PC-9 (cell line): ENCODE measurements at regions not wholly inside any gene's neighbourhood (a gene's known extent, or its start where the extent isn't known, plus 50 kb on each side); places are given as distances from the start of the nearest gene placed in this dataset.

Experiments used
- BruUV-seq: library from RNA; stranded (reverse); fragments of 400-500 nt; replicated peaks from 2 replicates; lab custom pipeline; 2021; lab: Mats Ljungman, UMichigan
- CTCF ChIA-PET: fragments of 300-600 bp; sonication (Branson Sonifier 250); formaldehyde crosslinking; loops from one replicate; lab custom pipeline; 2022; ENCODE audit warnings: antibody characterized with exemption; lab: Charles Lee
- POLR2A ChIA-PET: fragments of 300-600 bp; sonication (Branson Sonifier 250); formaldehyde crosslinking; loops from one replicate; lab custom pipeline; 2022; ENCODE audit warnings: antibody characterized with exemption; ENCODE audit not compliant: unreplicated experiment; lab: Charles Lee
- DNase-seq, 2 experiments: peaks; one replicate each; pipeline versions ENCODE4 v3.0.0 to v3.0.0-alpha.2; 2015 to 2022; ENCODE audit warnings: mixed read lengths in 1 of 2
- H2AFZ ChIP-seq: fragments of 200-600 bp; sonication (generic); 2 replicates; pipeline ENCODE4 v1.8.1; 2017; ENCODE audit warnings: antibody characterized with exemption
- H3F3A ChIP-seq: fragments of 200-600 bp; sonication (generic); 2 replicates; pipeline ENCODE4 v1.8.1; 2017; ENCODE audit warnings: antibody characterized with exemption, mild to moderate bottlenecking, low read depth; ENCODE audit not compliant: insufficient read depth
- H3K27ac ChIP-seq: fragments of 200-600 bp; sonication (generic); 2 replicates; pipeline ENCODE4 v1.6.1; 2016; ENCODE audit warnings: mixed run types
- H3K27me3 ChIP-seq: fragments of 200-600 bp; sonication (generic); 2 replicates; pipeline ENCODE4 v1.6.1; 2016; ENCODE audit warnings: low read depth, mixed run types; ENCODE audit not compliant: insufficient read depth
- H3K36me3 ChIP-seq: fragments of 200-600 bp; sonication (generic); 2 replicates; pipeline ENCODE4 v1.6.1; 2016; ENCODE audit warnings: low read depth, mixed run types
- H3K4me1 ChIP-seq: fragments of 200-600 bp; sonication (generic); replicated peaks from 2 replicates; pipeline ENCODE4 v1.6.1; 2016; ENCODE audit warnings: mixed run types; ENCODE audit not compliant: insufficient read depth
- H3K4me2 ChIP-seq: fragments of 200-600 bp; sonication (generic); 2 replicates; pipeline ENCODE4 v1.6.1; 2017; ENCODE audit warnings: mixed run types
- H3K4me3 ChIP-seq: fragments of 200-600 bp; sonication (generic); 2 replicates; pipeline ENCODE4 v1.6.1; 2016; ENCODE audit warnings: mixed run types
- H3K79me2 ChIP-seq: fragments of 200-600 bp; sonication (generic); 2 replicates; pipeline ENCODE4 v1.6.1; 2017; ENCODE audit warnings: low read depth, mixed run types
- H3K9me2 ChIP-seq: fragments of 200-600 bp; sonication (generic); 2 replicates; pipeline ENCODE4 v1.8.1; 2017; ENCODE audit warnings: mild to moderate bottlenecking; ENCODE audit not compliant: insufficient read depth
- H3K9me3 ChIP-seq: fragments of 200-600 bp; sonication (generic); 2 replicates; pipeline ENCODE4 v1.8.1; 2016; ENCODE audit warnings: low read depth; ENCODE audit not compliant: insufficient read depth
- H4K20me1 ChIP-seq: fragments of 200-600 bp; sonication (generic); 2 replicates; pipeline ENCODE4 v1.8.1; 2017; ENCODE audit not compliant: insufficient read depth
- EZH2 ChIP-seq: fragments of 200-600 bp; sonication (generic); IDR thresholded peaks from 2 replicates; pipeline ENCODE4 v1.8.0; 2017; ENCODE audit warnings: antibody characterized with exemption, low read depth
- intact Hi-C: fragments of 100-400 bp; cut with micrococcal nuclease; formaldehyde crosslinking; loops from one replicate; pipeline ENCODE4 v1.10.0; 2022; ENCODE audit not compliant: unreplicated experiment
- TF ChIP-seq, protein P1 (sequence below): fragments of 200-600 bp; sonication (generic); conservative IDR thresholded peaks from 2 replicates; pipeline ENCODE4 v1.6.1; 2017; ENCODE audit warnings: mixed run types, antibody characterized with exemption, mild to moderate bottlenecking, moderate library complexity

DNA sequence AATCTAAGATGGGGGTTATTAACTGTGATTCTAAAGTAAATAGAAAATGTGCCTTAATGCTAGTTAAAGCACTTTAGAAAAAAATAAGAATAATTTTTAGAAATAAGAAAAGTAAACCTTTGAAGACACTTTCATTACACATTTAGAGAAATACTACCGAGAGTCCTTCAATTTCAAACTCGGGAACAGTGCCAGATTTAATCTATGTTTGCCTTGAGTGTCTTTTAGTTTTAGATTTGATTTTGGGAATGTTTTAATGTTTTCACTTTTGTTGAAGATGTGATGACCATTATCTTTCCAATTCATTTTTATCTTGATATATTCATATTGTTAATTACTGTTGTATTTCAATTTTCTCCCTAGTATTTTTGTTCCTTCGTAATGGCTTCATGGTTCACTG, 592.7 kb upstream of the MGMT start:
- intact Hi-C loops = no loop called here
- Histone ChIP-seq H3K27me3 (0 out of 2 replicates have a peak, but pooled peaks cover 4% of the 10 kb centered on the region), H2AFZ (no peak overlapping the region), H4K20me1 (no peaks in the 10 kb centered on the region), H3K27ac (no peak overlapping the region), H3K9me2 (no peaks in the 10 kb centered on the region), H3K79me2 (no peaks in the 10 kb centered on the region), H3K36me3 (no peaks in the 10 kb centered on the region), H3F3A (no peaks in the 10 kb centered on the region), H3K4me3 (no peak overlapping the region), H3K4me2 (no peak overlapping the region), H3K4me1 (no peaks in the 10 kb centered on the region), H3K9me3 (no peaks in the 10 kb centered on the region)
- ChIA-PET CTCF (no interaction called here), POLR2A (no interaction called here)
- TF ChIP-seq EZH2 = no peak
- TF ChIP-seq, protein P1, sequence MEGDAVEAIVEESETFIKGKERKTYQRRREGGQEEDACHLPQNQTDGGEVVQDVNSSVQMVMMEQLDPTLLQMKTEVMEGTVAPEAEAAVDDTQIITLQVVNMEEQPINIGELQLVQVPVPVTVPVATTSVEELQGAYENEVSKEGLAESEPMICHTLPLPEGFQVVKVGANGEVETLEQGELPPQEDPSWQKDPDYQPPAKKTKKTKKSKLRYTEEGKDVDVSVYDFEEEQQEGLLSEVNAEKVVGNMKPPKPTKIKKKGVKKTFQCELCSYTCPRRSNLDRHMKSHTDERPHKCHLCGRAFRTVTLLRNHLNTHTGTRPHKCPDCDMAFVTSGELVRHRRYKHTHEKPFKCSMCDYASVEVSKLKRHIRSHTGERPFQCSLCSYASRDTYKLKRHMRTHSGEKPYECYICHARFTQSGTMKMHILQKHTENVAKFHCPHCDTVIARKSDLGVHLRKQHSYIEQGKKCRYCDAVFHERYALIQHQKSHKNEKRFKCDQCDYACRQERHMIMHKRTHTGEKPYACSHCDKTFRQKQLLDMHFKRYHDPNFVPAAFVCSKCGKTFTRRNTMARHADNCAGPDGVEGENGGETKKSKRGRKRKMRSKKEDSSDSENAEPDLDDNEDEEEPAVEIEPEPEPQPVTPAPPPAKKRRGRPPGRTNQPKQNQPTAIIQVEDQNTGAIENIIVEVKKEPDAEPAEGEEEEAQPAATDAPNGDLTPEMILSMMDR = no peak
- BruUV-seq = no TSS peak
- DNase-seq = no peak

DNA sequence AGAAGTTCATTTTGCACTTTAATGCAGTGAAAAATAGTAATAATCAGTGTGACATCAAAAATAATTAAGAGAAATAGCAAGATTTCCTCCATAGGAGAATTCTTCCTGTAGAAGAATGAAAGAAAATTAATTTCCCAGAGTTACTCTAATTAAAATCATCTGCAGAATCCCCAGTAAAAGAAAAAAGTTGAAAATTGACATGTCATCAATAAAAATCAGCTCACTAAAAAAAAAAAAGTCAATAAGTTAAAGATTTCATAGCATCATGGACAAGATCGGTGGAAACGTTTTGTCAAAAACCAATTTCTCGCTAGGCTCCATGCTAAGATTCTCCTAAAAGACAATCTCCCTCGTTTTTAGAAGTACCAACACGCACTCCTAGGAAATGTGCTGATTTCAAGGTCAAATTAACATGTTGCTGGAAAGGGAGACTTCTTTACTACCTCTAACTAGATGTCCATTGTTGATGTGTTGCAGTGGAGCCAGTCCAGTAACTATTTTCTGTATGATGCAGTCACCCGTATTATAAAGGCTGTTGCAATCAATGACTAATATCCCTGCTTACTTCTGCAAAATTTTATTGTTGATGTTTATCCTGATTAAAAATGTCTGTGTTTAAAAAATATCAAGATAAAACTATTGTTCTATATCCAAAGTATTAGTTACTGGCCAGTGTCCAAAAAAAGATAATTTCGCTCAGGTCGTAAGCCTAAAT, 591.9 kb upstream of the MGMT start:
- BruUV-seq = no TSS peak
- POLR2A ChIA-PET = no interaction called here
- intact Hi-C loops = no loop called here
- H2AFZ ChIP-seq = no peak overlapping the region
- H3K79me2 ChIP-seq = no peaks in the 10 kb centered on the region
- DNase-seq = no peak
- H3K27me3 ChIP-seq = 0 out of 2 replicates have a peak, but pooled peaks cover 4% of the 10 kb centered on the region
- TF ChIP-seq, protein P1 = no peak
- TF ChIP-seq EZH2 = no peak
- no peaks in the 10 kb centered on the region for H4K20me1 ChIP-seq
- no peaks in the 10 kb centered on the region for H3K36me3 ChIP-seq
- no peak overlapping the region for H3K4me3 ChIP-seq
- H3F3A ChIP-seq = no peaks in the 10 kb centered on the region
- H3K27ac ChIP-seq = no peak overlapping the region
- no peaks in the 10 kb centered on the region for H3K9me3 ChIP-seq
- H3K4me2 ChIP-seq = no peak overlapping the region
- CTCF ChIA-PET = no interaction called here
- H3K4me1 ChIP-seq = no peaks in the 10 kb centered on the region
- H3K9me2 ChIP-seq = no peaks in the 10 kb centered on the region

DNA sequence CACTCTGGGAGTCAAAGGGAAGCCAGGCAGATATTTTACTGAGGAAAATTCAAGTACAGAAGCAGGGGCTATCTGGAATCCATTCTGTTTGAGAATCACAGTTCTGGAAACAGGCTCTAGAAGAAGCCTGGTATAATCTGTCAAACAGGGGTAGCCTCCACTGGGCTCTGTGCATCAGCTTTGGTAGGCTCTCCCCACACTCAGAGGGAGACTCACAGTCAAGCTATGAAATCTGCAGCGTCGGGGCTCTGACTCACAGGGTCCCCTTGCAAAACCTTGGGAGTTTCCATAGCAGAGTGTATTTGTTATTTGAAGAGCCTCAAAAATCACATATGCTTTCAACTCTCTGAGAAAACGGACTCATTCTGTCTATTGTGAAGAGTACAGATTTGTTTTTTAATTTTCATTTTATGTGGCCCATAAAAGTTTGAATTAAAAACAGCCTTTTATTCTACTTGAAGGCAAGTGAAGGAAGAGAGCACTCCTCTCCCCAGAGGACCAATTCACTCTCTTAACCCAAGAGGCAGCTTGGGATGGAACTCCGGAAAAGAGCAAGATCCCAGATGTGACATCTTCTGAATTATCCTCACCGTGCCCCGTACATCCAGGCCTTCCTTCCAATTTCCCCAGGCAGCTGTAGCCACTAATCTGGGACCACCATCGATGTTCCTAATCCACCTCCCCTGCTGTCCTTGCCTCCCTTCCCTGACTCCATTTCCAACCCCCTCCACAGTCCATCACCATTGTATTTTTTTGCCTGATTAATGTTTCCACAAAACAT, 590.9 kb upstream of the MGMT start:
- H3K27me3 ChIP-seq = 0 out of 2 replicates have a peak, but pooled peaks cover 3% of the 10 kb centered on the region
- no peak overlapping the region for H3K4me3 ChIP-seq
- no peak for DNase-seq
- no peaks in the 10 kb centered on the region for H3K9me2 ChIP-seq
- no peak overlapping the region for H3K4me2 ChIP-seq
- no peaks in the 10 kb centered on the region for H4K20me1 ChIP-seq
- BruUV-seq = no TSS peak
- no peaks in the 10 kb centered on the region for H3K79me2 ChIP-seq
- ChIA-PET POLR2A (no interaction called here), CTCF (no interaction called here)
- H3K9me3 ChIP-seq = no peaks in the 10 kb centered on the region
- no peaks in the 10 kb centered on the region for H3F3A ChIP-seq
- H3K36me3 ChIP-seq = no peaks in the 10 kb centered on the region
- no peak for TF ChIP-seq EZH2
- TF ChIP-seq, protein P1 = no peak
- H2AFZ ChIP-seq = no peak overlapping the region
- H3K27ac ChIP-seq = no peak overlapping the region
- H3K4me1 ChIP-seq = no peaks in the 10 kb centered on the region
- intact Hi-C loops = no loop called here
